ENCODE measurements at regions not wholly inside any gene's neighbourhood (a gene's known extent, or its start where the extent isn't known, plus 50 kb on each side); places are given as distances from the start of the nearest gene placed in this dataset.

DNA sequence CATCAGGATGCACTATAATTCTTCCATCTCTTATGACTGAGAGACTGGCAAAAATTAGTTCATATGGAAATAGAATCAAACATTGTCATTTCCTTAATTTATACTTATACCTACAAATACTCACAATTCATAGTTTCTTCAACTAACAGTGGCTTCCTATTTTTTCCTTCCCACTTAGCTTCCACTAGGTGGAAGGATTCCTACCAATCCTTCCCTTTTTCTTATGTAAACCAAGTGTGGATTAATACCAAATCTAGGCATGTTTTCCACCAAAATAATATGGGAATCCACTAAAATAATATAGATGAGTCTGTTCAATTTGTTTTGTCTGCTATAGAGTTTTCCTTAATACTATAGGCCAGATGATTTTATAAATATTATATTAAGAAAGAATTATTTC is 1537.1 kb downstream of the PLA2G4A start:
- no peaks in the 10 kb centered on the region for H3K4me1 ChIP-seq (ENCODE audit: insufficient read depth, low read length)
- no peak overlapping the region for H3K9ac ChIP-seq (ENCODE audit: low read depth, low read length)
- no peaks in the 10 kb centered on the region for H3K36me3 ChIP-seq (ENCODE audit: insufficient read depth, low read length)
- TF ChIP-seq EZH2 (IDR thresholded peaks at IDR 0.05; ENCODE audit: borderline replicate concordance, low read depth, low read length, severe bottlenecking), result no peak
- TF ChIP-seq, protein P1, sequence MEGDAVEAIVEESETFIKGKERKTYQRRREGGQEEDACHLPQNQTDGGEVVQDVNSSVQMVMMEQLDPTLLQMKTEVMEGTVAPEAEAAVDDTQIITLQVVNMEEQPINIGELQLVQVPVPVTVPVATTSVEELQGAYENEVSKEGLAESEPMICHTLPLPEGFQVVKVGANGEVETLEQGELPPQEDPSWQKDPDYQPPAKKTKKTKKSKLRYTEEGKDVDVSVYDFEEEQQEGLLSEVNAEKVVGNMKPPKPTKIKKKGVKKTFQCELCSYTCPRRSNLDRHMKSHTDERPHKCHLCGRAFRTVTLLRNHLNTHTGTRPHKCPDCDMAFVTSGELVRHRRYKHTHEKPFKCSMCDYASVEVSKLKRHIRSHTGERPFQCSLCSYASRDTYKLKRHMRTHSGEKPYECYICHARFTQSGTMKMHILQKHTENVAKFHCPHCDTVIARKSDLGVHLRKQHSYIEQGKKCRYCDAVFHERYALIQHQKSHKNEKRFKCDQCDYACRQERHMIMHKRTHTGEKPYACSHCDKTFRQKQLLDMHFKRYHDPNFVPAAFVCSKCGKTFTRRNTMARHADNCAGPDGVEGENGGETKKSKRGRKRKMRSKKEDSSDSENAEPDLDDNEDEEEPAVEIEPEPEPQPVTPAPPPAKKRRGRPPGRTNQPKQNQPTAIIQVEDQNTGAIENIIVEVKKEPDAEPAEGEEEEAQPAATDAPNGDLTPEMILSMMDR (IDR thresholded peaks at IDR 0.05; ENCODE audit: borderline replicate concordance, extremely low read depth, low read length, poor library complexity, severe bottlenecking), result no peak
- no peaks in the 10 kb centered on the region for H4K20me1 ChIP-seq (ENCODE audit: insufficient read depth, low read length)
- no peak for ATAC-seq (ENCODE audit: insufficient read depth, low read depth)
- no peak overlapping the region for H3K4me2 ChIP-seq (ENCODE audit: insufficient read depth, low read length)
- H3K27ac ChIP-seq (ENCODE audit: low read length), result no peak overlapping the region
- H3K4me3 ChIP-seq (ENCODE audit: low read depth in 1 of 2, low read length in 2 of 2), result no peak overlapping the region
- H3K9me3 ChIP-seq (ENCODE audit: insufficient read depth, low read length, severe bottlenecking), result no peaks in the 10 kb centered on the region
- no peaks in the 10 kb centered on the region for H3K79me2 ChIP-seq (ENCODE audit: insufficient read depth, low read length)
- DNase-seq, result no peak
- no peaks in the 10 kb centered on the region for H3K27me3 ChIP-seq (ENCODE audit: insufficient read depth, low read length, poor library complexity)
- H2AFZ ChIP-seq (ENCODE audit: low read depth, low read length), result no peak overlapping the region

DNA sequence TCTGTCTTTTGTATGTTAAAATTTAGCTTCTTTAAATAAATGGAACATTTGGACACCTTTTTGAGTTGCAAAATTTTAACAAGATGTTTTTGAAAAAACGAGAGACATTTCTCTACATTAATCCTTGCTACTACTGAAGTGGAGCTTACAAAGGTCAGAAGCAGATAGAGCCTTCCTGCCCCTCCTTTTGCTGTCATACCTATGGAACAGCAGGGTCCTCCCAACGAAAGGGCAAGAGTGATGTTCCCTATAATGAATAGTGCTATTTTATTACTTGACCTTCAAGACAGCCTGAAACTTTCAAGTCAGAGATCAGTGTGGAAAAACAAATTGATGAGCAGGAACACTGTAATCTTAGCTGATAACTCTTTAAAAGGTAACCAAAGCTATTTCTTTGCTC is 1538.9 kb downstream of the PLA2G4A start:
- Histone ChIP-seq H3K4me3 (ENCODE audit: low read depth in 1 of 2, low read length in 2 of 2) (no peak overlapping the region), H3K27me3 (ENCODE audit: insufficient read depth, low read length, poor library complexity) (no peaks in the 10 kb centered on the region), H3K27ac (ENCODE audit: low read length) (no peak overlapping the region), H3K79me2 (ENCODE audit: insufficient read depth, low read length) (no peaks in the 10 kb centered on the region), H2AFZ (ENCODE audit: low read depth, low read length) (no peak overlapping the region), H3K9ac (ENCODE audit: low read depth, low read length) (no peak overlapping the region), H3K4me2 (ENCODE audit: insufficient read depth, low read length) (no peak overlapping the region), H3K9me3 (ENCODE audit: insufficient read depth, low read length, severe bottlenecking) (no peaks in the 10 kb centered on the region), H3K4me1 (ENCODE audit: insufficient read depth, low read length) (no peaks in the 10 kb centered on the region), H3K36me3 (ENCODE audit: insufficient read depth, low read length) (no peaks in the 10 kb centered on the region), H4K20me1 (ENCODE audit: insufficient read depth, low read length) (no peaks in the 10 kb centered on the region)
- ATAC-seq (ENCODE audit: insufficient read depth, low read depth), result no peak
- no peak for TF ChIP-seq EZH2 (IDR thresholded peaks at IDR 0.05; ENCODE audit: borderline replicate concordance, low read depth, low read length, severe bottlenecking)
- TF ChIP-seq, protein P1 (IDR thresholded peaks at IDR 0.05; ENCODE audit: borderline replicate concordance, extremely low read depth, low read length, poor library complexity, severe bottlenecking), result no peak
- DNase-seq, result no peak

DNA sequence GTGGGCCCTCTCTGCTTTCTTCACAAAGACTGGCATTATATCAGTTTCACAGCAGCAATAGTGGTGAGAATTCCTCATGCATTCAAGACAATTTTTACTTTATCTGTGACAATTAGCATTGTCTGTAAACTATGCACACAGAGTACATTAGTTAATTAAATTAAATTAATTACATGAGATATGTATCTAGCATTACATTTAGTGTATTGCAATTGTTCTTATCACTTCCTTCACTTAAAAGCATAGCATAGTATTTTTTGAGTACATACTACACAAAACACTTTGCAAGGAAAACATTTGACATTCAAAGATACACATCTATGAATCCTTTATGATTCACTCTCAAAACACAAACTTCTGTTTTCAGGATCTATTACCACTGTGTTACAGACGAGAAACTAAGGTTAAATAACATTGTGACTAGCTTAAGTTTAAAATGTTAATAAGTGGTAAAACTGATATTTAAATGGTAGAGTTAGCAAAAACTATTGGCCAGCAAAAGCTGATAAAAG is 1542.6 kb downstream of the PLA2G4A start:
- Histone ChIP-seq H3K27ac (ENCODE audit: low read length) (no peak overlapping the region), H3K79me2 (ENCODE audit: insufficient read depth, low read length) (no peaks in the 10 kb centered on the region)
- TF ChIP-seq, protein P1 (IDR thresholded peaks at IDR 0.05; ENCODE audit: borderline replicate concordance, extremely low read depth, low read length, poor library complexity, severe bottlenecking), result no peak
- TF ChIP-seq EZH2 (IDR thresholded peaks at IDR 0.05; ENCODE audit: borderline replicate concordance, low read depth, low read length, severe bottlenecking), result no peak

DNA sequence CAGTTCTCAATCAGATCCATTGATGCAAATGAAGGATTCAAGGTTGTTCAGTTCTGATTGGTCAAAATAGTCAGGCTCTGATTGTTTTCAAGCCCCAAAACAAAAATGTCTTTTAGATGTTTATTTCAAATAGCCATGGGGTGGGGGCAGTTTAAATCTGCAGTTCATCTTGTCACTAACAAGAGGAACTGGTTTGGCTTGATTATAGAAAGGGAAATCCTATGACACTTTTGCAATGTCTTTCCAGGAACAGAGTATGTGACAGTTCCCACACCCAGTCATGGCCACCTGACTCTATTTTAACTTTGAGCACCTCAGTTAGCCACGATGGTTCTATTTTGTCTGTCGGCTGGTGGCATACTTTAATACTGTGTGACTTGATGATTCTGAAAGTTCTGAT is 1544.1 kb downstream of the PLA2G4A start:
- H3K4me3 ChIP-seq (ENCODE audit: low read depth in 1 of 2, low read length in 2 of 2), result no peak overlapping the region
- H4K20me1 ChIP-seq (ENCODE audit: insufficient read depth, low read length), result no peaks in the 10 kb centered on the region
- H3K9me3 ChIP-seq (ENCODE audit: insufficient read depth, low read length, severe bottlenecking), result no peaks in the 10 kb centered on the region
- no peaks in the 10 kb centered on the region for H3K4me1 ChIP-seq (ENCODE audit: insufficient read depth, low read length)
- no peaks in the 10 kb centered on the region for H3K79me2 ChIP-seq (ENCODE audit: insufficient read depth, low read length)
- no peak for DNase-seq
- H3K27ac ChIP-seq (ENCODE audit: low read length), result no peak overlapping the region
- H3K4me2 ChIP-seq (ENCODE audit: insufficient read depth, low read length), result no peak overlapping the region
- no peaks in the 10 kb centered on the region for H3K36me3 ChIP-seq (ENCODE audit: insufficient read depth, low read length)
- H2AFZ ChIP-seq (ENCODE audit: low read depth, low read length), result no peak overlapping the region
- H3K9ac ChIP-seq (ENCODE audit: low read depth, low read length), result no peak overlapping the region
- ATAC-seq (ENCODE audit: insufficient read depth, low read depth), result no peak
- no peaks in the 10 kb centered on the region for H3K27me3 ChIP-seq (ENCODE audit: insufficient read depth, low read length, poor library complexity)
- TF ChIP-seq, protein P1 (IDR thresholded peaks at IDR 0.05; ENCODE audit: borderline replicate concordance, extremely low read depth, low read length, poor library complexity, severe bottlenecking), result no peak
- TF ChIP-seq EZH2 (IDR thresholded peaks at IDR 0.05; ENCODE audit: borderline replicate concordance, low read depth, low read length, severe bottlenecking), result no peak

More for the DNA sequence above, 1542.6 kb downstream of the PLA2G4A start:
- Histone ChIP-seq H3K27me3 (ENCODE audit: insufficient read depth, low read length, poor library complexity) (no peaks in the 10 kb centered on the region), H3K9ac (ENCODE audit: low read depth, low read length) (no peak overlapping the region), H4K20me1 (ENCODE audit: insufficient read depth, low read length) (no peaks in the 10 kb centered on the region), H3K4me1 (ENCODE audit: insufficient read depth, low read length) (no peaks in the 10 kb centered on the region), H3K4me2 (ENCODE audit: insufficient read depth, low read length) (no peak overlapping the region), H3K4me3 (ENCODE audit: low read depth in 1 of 2, low read length in 2 of 2) (no peak overlapping the region), H3K36me3 (ENCODE audit: insufficient read depth, low read length) (no peaks in the 10 kb centered on the region), H2AFZ (ENCODE audit: low read depth, low read length) (no peak overlapping the region), H3K9me3 (ENCODE audit: insufficient read depth, low read length, severe bottlenecking) (no peaks in the 10 kb centered on the region)
- DNase-seq, result no peak
- no peak for ATAC-seq (ENCODE audit: insufficient read depth, low read depth)
